WTC11 (cell line): ENCODE measurements at regions not wholly inside any gene's neighbourhood (a gene's known extent, or its start where the extent isn't known, plus 50 kb on each side); places are given as distances from the start of the nearest gene placed in this dataset.

Experiments
- CBFB ChIP-seq: sonication (generic); formaldehyde crosslinking; IDR thresholded peaks from 2 replicates; pipeline ENCODE4 v1.8.1; 2022; ENCODE audit warnings: mild to moderate bottlenecking, low read depth, missing genetic modification reagents
- ESRRA ChIP-seq: sonication (generic); formaldehyde crosslinking; IDR thresholded peaks from 2 replicates; pipeline ENCODE4 v1.8.1; 2022; ENCODE audit warnings: mild to moderate bottlenecking, missing genetic modification reagents, borderline replicate concordance
- FOXK1 ChIP-seq: sonication (generic); formaldehyde crosslinking; IDR thresholded peaks from 2 replicates; pipeline ENCODE4 v1.8.0; 2022; ENCODE audit warnings: mild to moderate bottlenecking, moderate library complexity, missing genetic modification reagents
- OVOL2 ChIP-seq: fragments of 250-450 bp; sonication (Bioruptor Pico); IDR thresholded peaks from 2 replicates; pipeline ENCODE4 v1.9.0; 2021; ENCODE audit warnings: mild to moderate bottlenecking, borderline replicate concordance
- TF ChIP-seq, protein P1 (sequence below): fragments of 200-600 bp; IDR thresholded peaks from 2 replicates; pipeline ENCODE4 v1.8.0; 2022; ENCODE audit warnings: antibody characterized with exemption
- TF ChIP-seq, protein P2 (sequence below): sonication (generic); formaldehyde crosslinking; conservative IDR thresholded peaks from 2 replicates; pipeline ENCODE4 v1.8.1; 2023; ENCODE audit warnings: mild to moderate bottlenecking, low read depth, missing genetic modification reagents, moderate library complexity
- TF ChIP-seq, protein P3 (sequence below): sonication (generic); formaldehyde crosslinking; IDR thresholded peaks from 2 replicates; pipeline ENCODE4 v1.8.1; 2022; ENCODE audit warnings: mild to moderate bottlenecking, moderate library complexity, missing genetic modification reagents
- TF ChIP-seq, protein P4 (sequence below): sonication (generic); formaldehyde crosslinking; IDR thresholded peaks from 2 replicates; pipeline ENCODE4 v1.8.1; 2023; ENCODE audit warnings: mild to moderate bottlenecking, missing genetic modification reagents, moderate library complexity
- TF ChIP-seq, protein P5 (sequence below): sonication (generic); formaldehyde crosslinking; IDR thresholded peaks from 2 replicates; pipeline ENCODE4 v1.8.0; 2022; ENCODE audit warnings: mild to moderate bottlenecking, missing genetic modification reagents
- TF ChIP-seq, protein P6 (sequence below): fragments of 250-450 bp; sonication (Bioruptor Pico); conservative IDR thresholded peaks from 2 replicates; pipeline ENCODE4 v1.9.0; 2021; ENCODE audit warnings: mild to moderate bottlenecking

DNA sequence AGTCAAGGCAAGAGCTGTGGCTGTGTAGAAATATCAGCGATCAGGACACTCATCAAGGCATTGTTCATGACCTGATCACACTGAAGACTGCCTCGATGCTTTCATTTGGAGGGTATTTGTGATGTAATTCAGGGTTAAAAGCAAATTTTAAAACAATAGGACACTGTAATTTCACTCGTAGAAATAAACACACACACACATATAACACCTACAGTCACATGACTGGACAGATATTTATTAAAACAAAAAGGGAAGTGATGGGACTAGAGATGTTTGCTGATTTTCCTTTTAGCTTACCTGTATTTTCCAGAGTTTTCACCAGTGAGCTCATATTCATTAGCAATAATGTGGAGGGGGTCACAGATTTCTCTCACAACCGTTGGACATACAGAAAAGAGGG lies 51.1 kb upstream of the KDR start:
- TF ChIP-seq OVOL2 (no peak), FOXK1 (CRISPR knock-in tag) (no peak), CBFB (CRISPR knock-in tag) (no peak), ESRRA (CRISPR knock-in tag) (no peak)
- TF ChIP-seq, protein P1, sequence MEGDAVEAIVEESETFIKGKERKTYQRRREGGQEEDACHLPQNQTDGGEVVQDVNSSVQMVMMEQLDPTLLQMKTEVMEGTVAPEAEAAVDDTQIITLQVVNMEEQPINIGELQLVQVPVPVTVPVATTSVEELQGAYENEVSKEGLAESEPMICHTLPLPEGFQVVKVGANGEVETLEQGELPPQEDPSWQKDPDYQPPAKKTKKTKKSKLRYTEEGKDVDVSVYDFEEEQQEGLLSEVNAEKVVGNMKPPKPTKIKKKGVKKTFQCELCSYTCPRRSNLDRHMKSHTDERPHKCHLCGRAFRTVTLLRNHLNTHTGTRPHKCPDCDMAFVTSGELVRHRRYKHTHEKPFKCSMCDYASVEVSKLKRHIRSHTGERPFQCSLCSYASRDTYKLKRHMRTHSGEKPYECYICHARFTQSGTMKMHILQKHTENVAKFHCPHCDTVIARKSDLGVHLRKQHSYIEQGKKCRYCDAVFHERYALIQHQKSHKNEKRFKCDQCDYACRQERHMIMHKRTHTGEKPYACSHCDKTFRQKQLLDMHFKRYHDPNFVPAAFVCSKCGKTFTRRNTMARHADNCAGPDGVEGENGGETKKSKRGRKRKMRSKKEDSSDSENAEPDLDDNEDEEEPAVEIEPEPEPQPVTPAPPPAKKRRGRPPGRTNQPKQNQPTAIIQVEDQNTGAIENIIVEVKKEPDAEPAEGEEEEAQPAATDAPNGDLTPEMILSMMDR, result no peak
- TF ChIP-seq, protein P2, sequence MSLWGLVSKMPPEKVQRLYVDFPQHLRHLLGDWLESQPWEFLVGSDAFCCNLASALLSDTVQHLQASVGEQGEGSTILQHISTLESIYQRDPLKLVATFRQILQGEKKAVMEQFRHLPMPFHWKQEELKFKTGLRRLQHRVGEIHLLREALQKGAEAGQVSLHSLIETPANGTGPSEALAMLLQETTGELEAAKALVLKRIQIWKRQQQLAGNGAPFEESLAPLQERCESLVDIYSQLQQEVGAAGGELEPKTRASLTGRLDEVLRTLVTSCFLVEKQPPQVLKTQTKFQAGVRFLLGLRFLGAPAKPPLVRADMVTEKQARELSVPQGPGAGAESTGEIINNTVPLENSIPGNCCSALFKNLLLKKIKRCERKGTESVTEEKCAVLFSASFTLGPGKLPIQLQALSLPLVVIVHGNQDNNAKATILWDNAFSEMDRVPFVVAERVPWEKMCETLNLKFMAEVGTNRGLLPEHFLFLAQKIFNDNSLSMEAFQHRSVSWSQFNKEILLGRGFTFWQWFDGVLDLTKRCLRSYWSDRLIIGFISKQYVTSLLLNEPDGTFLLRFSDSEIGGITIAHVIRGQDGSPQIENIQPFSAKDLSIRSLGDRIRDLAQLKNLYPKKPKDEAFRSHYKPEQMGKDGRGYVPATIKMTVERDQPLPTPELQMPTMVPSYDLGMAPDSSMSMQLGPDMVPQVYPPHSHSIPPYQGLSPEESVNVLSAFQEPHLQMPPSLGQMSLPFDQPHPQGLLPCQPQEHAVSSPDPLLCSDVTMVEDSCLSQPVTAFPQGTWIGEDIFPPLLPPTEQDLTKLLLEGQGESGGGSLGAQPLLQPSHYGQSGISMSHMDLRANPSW (CRISPR knock-in tag), result no peak
- TF ChIP-seq, protein P3, sequence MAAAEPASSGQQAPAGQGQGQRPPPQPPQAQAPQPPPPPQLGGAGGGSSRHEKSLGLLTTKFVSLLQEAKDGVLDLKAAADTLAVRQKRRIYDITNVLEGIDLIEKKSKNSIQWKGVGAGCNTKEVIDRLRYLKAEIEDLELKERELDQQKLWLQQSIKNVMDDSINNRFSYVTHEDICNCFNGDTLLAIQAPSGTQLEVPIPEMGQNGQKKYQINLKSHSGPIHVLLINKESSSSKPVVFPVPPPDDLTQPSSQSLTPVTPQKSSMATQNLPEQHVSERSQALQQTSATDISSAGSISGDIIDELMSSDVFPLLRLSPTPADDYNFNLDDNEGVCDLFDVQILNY (CRISPR knock-in tag), result no peak
- TF ChIP-seq, protein P4, sequence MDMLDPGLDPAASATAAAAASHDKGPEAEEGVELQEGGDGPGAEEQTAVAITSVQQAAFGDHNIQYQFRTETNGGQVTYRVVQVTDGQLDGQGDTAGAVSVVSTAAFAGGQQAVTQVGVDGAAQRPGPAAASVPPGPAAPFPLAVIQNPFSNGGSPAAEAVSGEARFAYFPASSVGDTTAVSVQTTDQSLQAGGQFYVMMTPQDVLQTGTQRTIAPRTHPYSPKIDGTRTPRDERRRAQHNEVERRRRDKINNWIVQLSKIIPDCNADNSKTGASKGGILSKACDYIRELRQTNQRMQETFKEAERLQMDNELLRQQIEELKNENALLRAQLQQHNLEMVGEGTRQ (CRISPR knock-in tag), result no peak
- TF ChIP-seq, protein P5, sequence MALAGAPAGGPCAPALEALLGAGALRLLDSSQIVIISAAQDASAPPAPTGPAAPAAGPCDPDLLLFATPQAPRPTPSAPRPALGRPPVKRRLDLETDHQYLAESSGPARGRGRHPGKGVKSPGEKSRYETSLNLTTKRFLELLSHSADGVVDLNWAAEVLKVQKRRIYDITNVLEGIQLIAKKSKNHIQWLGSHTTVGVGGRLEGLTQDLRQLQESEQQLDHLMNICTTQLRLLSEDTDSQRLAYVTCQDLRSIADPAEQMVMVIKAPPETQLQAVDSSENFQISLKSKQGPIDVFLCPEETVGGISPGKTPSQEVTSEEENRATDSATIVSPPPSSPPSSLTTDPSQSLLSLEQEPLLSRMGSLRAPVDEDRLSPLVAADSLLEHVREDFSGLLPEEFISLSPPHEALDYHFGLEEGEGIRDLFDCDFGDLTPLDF (CRISPR knock-in tag), result no peak
- TF ChIP-seq, protein P6, sequence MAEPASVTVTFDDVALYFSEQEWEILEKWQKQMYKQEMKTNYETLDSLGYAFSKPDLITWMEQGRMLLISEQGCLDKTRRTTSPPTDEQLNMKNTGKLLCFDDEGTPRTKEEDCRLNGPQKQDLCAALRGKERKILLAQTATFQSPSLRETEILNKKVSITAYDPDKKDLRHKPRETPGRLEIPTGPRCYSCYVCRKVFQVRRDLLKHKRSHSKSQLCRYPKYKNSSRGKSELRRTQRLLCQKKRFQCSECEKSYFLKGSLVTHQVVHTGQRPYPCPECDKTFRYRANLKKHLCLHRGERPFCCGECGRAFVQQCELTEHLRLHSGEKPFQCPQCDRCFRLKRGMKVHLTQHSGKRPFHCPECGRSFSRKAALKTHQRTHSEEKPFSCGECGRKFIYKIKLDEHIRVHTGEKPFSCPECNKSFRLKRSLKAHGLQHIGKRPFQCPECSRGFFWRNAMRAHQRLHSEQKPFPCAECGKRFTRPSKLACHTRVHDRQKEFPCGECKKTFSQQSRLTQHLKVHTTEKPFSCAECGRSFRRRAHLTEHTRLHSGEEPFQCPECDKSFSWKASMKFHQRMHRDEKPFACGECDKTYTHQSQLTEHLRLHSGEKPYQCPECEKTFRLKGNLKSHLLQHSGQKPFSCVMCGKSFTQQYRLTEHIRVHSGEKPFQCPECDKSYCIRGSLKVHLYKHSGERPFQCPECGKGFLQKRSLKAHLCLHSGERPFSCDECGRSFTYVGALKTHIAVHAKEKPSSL, result no peak
